Fibroblast of the aortic adventitia (primary cell): ENCODE measurements at regions not wholly inside any gene's neighbourhood (a gene's known extent, or its start where the extent isn't known, plus 50 kb on each side); places are given as distances from the start of the nearest gene placed in this dataset.

Experiments
- DNase-seq: peaks from one replicate; pipeline ENCODE4 v3.0.0-alpha.2; 2010; ENCODE audit warnings: low read depth
- H3K4me3 ChIP-seq: 2 replicates; pipeline ENCODE4 v1.5.1; 2011; ENCODE audit warnings: low read depth, mild to moderate bottlenecking, control low read depth, low read length, moderate library complexity
- CTCF ChIP-seq: IDR thresholded peaks from 2 replicates; pipeline ENCODE4 v1.5.1; 2011; ENCODE audit warnings: mild to moderate bottlenecking, low read length, control low read depth, inconsistent platforms; ENCODE audit not compliant: insufficient read depth

GRCh38 chr3:168973206-168973605 lies 690.3 kb downstream of the MECOM start:
- DNase-seq = peak; percentile 69
- H3K4me3 ChIP-seq = no peak overlapping the region
- TF ChIP-seq CTCF = no peak

GRCh38 chr3:168968609-168969008 lies 694.9 kb downstream of the MECOM start:
- no peak for TF ChIP-seq CTCF
- peak; percentile 50 for DNase-seq
- no peak overlapping the region for H3K4me3 ChIP-seq

GRCh38 chr3:168964736-168965135 lies 698.8 kb downstream of the MECOM start:
- no peak for DNase-seq
- no peak for TF ChIP-seq CTCF
- H3K4me3 ChIP-seq = no peak overlapping the region

- H3K4me3 ChIP-seq = no peak overlapping the region
- DNase-seq = no peak
- TF ChIP-seq CTCF = no peak
Observed at GRCh38 chr3:168961271-168961670, 702.2 kb downstream of the MECOM start.

- no peak overlapping the region for H3K4me3 ChIP-seq
- DNase-seq = no peak
- no peak for TF ChIP-seq CTCF
Observed at GRCh38 chr3:168959731-168960130, 703.8 kb downstream of the MECOM start.

- H3K4me3 ChIP-seq = no peak overlapping the region
- no peak for DNase-seq
- no peak for TF ChIP-seq CTCF
Observed at GRCh38 chr3:168958466-168958865, 705.0 kb downstream of the MECOM start.

GRCh38 chr3:168956076-168956475 lies 707.4 kb downstream of the MECOM start:
- TF ChIP-seq CTCF = no peak
- DNase-seq = no peak
- H3K4me3 ChIP-seq = no peak overlapping the region
